Activated T-helper 2 cell treated with anti-CD3 and anti-CD28 coated beads, Interferon-gamma antibody, Interleukin-2, Interleukin-4, amounts not matched to agents 10 μg/mL and 5 μg/mL and 100 μg/mL, durations not matched to agents 14 hours and 24 hours and 36 hours (primary cell): ENCODE measurements at regions not wholly inside any gene's neighbourhood (a gene's known extent, or its start where the extent isn't known, plus 50 kb on each side); places are given as distances from the start of the nearest gene placed in this dataset.

ENCODE experiments used
- DNase-seq: peaks from one replicate; pipeline ENCODE4 v3.0.0; 2021; ENCODE audit warnings: low spot score
- H3K27ac Mint-ChIP-seq: one replicate; pipeline ENCODE4 v1.8.0; 2021; ENCODE audit warnings: mixed read lengths
- H3K27me3 Mint-ChIP-seq: one replicate; pipeline ENCODE4 v1.8.0; 2021; ENCODE audit warnings: low read depth, mixed read lengths
- H3K36me3 Mint-ChIP-seq: one replicate; pipeline ENCODE4 v1.8.0; 2021; ENCODE audit warnings: low read depth, mixed read lengths
- H3K4me1 Mint-ChIP-seq: one replicate; pipeline ENCODE4 v1.8.0; 2021; ENCODE audit warnings: low read depth, mixed read lengths
- H3K4me3 Mint-ChIP-seq: one replicate; pipeline ENCODE4 v1.8.0; 2021; ENCODE audit warnings: low read depth, mild to moderate bottlenecking, moderate library complexity, mixed read lengths
- H3K9me3 Mint-ChIP-seq: one replicate; pipeline ENCODE4 v1.8.0; 2021; ENCODE audit warnings: mixed read lengths
- intact Hi-C: fragments of 100-400 bp; cut with micrococcal nuclease; formaldehyde crosslinking; loops from one replicate; pipeline ENCODE4 v1.15.1; 2023

GRCh38 chr12:90899456-90900182 lies 55.4 kb downstream of the CCER1 start:
- no peak for DNase-seq
- Mint-ChIP-seq H3K9me3 (no peaks in the 10 kb centered on the region), H3K27me3 (no peaks in the 10 kb centered on the region), H3K27ac (no peak overlapping the region), H3K4me1 (no peaks in the 10 kb centered on the region), H3K4me3 (no peak overlapping the region), H3K36me3 (no peaks in the 10 kb centered on the region)
- intact Hi-C loops = no loop called here

DNA sequence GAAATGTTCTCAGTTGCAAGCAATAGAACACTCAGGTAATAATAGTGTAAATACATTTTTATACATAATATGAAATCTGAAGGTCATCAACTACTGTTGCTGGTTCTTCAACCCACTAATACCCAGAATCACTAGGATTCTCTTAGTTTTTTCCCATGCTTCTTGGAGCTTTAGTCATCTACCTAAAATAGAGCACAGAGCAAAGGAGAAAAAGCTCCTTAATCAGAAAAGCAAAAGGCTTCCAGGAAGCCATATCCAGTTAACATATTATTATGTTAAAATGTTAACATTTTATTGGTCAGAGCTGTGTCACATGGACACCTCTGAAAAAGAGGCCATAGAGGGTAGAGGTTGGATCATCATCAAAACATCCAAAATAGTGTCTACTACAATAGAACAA lies 57.0 kb downstream of the CCER1 start:
- intact Hi-C loops = no loop called here
- H3K27me3 Mint-ChIP-seq = no peaks in the 10 kb centered on the region
- H3K36me3 Mint-ChIP-seq = no peaks in the 10 kb centered on the region
- H3K9me3 Mint-ChIP-seq = no peaks in the 10 kb centered on the region
- H3K27ac Mint-ChIP-seq = no peak overlapping the region
- no peak for DNase-seq
- no peak overlapping the region for H3K4me3 Mint-ChIP-seq
- H3K4me1 Mint-ChIP-seq = no peaks in the 10 kb centered on the region

- Mint-ChIP-seq H3K4me1 (no peaks in the 10 kb centered on the region), H3K4me3 (no peak overlapping the region), H3K36me3 (no peaks in the 10 kb centered on the region), H3K9me3 (no peaks in the 10 kb centered on the region), H3K27ac (no peak overlapping the region), H3K27me3 (no peaks in the 10 kb centered on the region)
- intact Hi-C loops = no loop called here
- no peak for DNase-seq
Measured at GRCh38 chr12:90897316-90897715, 57.7 kb downstream of the CCER1 start.

GRCh38 chr12:90896821-90897220 lies 58.2 kb downstream of the CCER1 start:
- H3K4me1 Mint-ChIP-seq = no peaks in the 10 kb centered on the region
- H3K27me3 Mint-ChIP-seq = no peaks in the 10 kb centered on the region
- no peak overlapping the region for H3K4me3 Mint-ChIP-seq
- no peaks in the 10 kb centered on the region for H3K9me3 Mint-ChIP-seq
- intact Hi-C loops = no loop called here
- H3K36me3 Mint-ChIP-seq = no peaks in the 10 kb centered on the region
- no peak for DNase-seq
- no peak overlapping the region for H3K27ac Mint-ChIP-seq

DNA sequence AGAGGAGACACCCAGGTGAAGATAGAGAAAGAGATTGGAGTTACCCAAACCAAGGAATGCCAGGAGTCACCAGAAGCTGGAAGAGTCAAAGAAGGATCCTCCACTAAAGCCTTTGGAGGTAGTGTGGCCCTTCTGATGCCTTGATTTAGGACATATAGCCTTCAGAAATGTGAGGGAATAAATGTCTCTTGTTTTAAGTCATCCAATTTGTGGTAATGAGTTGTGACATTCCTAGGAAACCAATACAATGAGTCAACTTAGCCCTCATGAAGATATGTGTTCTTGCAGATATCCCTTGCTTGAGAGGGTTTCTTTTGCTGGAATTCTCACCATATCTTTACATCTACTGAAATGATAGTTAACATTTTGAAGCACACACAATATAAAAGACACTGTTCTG lies 58.8 kb downstream of the CCER1 start:
- intact Hi-C loops = no loop called here
- H3K27ac Mint-ChIP-seq = no peak overlapping the region

GRCh38 chr12:90888316-90888715 lies 66.7 kb downstream of the CCER1 start:
- Mint-ChIP-seq H3K4me1 (no peaks in the 10 kb centered on the region), H3K36me3 (no peaks in the 10 kb centered on the region), H3K27ac (no peak overlapping the region), H3K4me3 (no peak overlapping the region), H3K27me3 (no peaks in the 10 kb centered on the region), H3K9me3 (no peaks in the 10 kb centered on the region)
- DNase-seq = no peak
- intact Hi-C loops = no loop called here

More for the DNA sequence above, 58.8 kb downstream of the CCER1 start:
- Mint-ChIP-seq H3K9me3 (no peaks in the 10 kb centered on the region), H3K27me3 (no peaks in the 10 kb centered on the region), H3K36me3 (no peaks in the 10 kb centered on the region), H3K4me1 (no peaks in the 10 kb centered on the region), H3K4me3 (no peak overlapping the region)
- no peak for DNase-seq

DNA sequence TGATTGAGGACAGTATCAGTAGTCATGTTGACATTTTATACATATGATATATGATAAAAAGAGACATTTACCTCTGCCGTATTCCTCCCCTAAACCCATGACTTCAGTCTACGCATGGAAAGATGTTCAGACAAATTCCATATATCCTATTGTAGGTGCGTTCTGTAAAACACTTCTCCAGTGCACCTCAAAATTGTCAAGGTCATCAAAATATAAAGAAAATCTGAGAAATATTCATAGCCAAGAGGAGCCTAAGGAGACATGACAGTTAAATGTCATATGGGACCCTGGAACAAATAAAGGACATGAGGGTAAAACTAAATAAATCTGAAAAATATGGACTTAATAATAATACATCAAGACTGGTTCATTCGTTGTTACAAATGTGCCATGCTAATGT lies 71.5 kb downstream of the CCER1 start:
- H3K27me3 Mint-ChIP-seq = no peaks in the 10 kb centered on the region
- H3K4me3 Mint-ChIP-seq = no peak overlapping the region
- intact Hi-C loops = no loop called here
- no peaks in the 10 kb centered on the region for H3K9me3 Mint-ChIP-seq
- no peaks in the 10 kb centered on the region for H3K4me1 Mint-ChIP-seq
- H3K36me3 Mint-ChIP-seq = no peaks in the 10 kb centered on the region
- no peak overlapping the region for H3K27ac Mint-ChIP-seq
- no peak for DNase-seq

- H3K4me1 Mint-ChIP-seq = no peaks in the 10 kb centered on the region
- H3K36me3 Mint-ChIP-seq = no peaks in the 10 kb centered on the region
- H3K27ac Mint-ChIP-seq = no peak overlapping the region
- no peaks in the 10 kb centered on the region for H3K9me3 Mint-ChIP-seq
- H3K4me3 Mint-ChIP-seq = no peak overlapping the region
- intact Hi-C loops = no loop called here
- H3K27me3 Mint-ChIP-seq = no peaks in the 10 kb centered on the region
- DNase-seq = no peak
Measured at GRCh38 chr12:90871726-90872096, 83.3 kb downstream of the CCER1 start.

GRCh38 chr12:90870971-90871725 lies 83.8 kb downstream of the CCER1 start:
- intact Hi-C loops = no loop called here
- Mint-ChIP-seq H3K36me3 (no peaks in the 10 kb centered on the region), H3K4me1 (no peaks in the 10 kb centered on the region), H3K27ac (no peak overlapping the region), H3K27me3 (no peaks in the 10 kb centered on the region), H3K9me3 (no peaks in the 10 kb centered on the region), H3K4me3 (no peak overlapping the region)
- no peak for DNase-seq

DNA sequence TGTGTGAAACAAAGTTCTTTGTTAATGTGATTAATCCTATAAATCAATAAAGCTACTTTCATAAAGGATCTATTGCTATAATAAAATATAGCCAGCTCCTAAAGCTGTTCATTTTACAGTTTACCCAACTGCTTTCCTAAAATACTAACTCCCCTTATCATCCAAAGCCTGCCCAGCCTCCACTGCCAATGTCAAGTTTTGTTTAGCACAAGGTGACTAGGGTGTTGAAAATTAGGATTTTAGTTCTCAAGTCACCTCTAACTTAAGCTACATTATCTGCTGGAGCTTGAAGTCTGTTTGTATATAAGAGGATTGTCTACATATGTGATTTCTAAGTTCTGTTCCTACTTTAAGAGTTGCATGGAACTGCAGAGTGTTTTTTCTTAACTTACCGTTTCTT lies 86.3 kb downstream of the CCER1 start:
- no peaks in the 10 kb centered on the region for H3K4me1 Mint-ChIP-seq
- DNase-seq = no peak
- H3K27ac Mint-ChIP-seq = no peak overlapping the region
- H3K27me3 Mint-ChIP-seq = no peaks in the 10 kb centered on the region
- H3K36me3 Mint-ChIP-seq = no peaks in the 10 kb centered on the region
- H3K4me3 Mint-ChIP-seq = no peak overlapping the region
- intact Hi-C loops = no loop called here
- H3K9me3 Mint-ChIP-seq = no peaks in the 10 kb centered on the region

- Mint-ChIP-seq H3K36me3 (no peaks in the 10 kb centered on the region), H3K9me3 (no peaks in the 10 kb centered on the region), H3K4me3 (no peak overlapping the region), H3K4me1 (no peaks in the 10 kb centered on the region), H3K27me3 (no peaks in the 10 kb centered on the region), H3K27ac (no peak overlapping the region)
- intact Hi-C loops = loop anchor here (10.0 kb wide), 1 partner anchor 1315 kb away; no protein-coding TSS in a partner anchor
- no peak for DNase-seq
Measured at GRCh38 chr12:90859591-90859990, 95.4 kb downstream of the CCER1 start.

DNA sequence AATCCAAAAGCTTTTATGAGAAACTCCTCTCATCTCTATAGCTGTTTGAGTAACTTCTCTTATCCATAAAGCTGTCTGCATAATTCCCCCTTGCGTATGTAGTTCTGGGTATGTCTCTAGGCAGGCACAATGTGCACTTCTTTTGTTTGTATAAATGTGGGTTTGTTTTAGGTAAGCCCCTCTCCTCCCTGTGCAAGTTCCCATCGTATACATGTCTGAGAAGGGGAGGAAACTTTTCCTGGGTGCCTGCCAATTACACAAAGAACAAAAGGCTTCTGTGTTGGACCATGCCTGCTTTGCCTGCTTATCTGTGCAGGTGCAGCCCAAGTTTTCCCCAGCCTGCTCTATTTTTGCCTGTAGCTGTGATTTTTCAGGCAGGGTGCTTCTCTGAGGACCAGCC lies 96.7 kb downstream of the CCER1 start:
- intact Hi-C loops = loop anchor here (10.0 kb wide), 1 partner anchor 1313 kb away; no protein-coding TSS in a partner anchor
- no peak overlapping the region for H3K27ac Mint-ChIP-seq
- no peak overlapping the region for H3K4me3 Mint-ChIP-seq
- H3K36me3 Mint-ChIP-seq = no peaks in the 10 kb centered on the region
- H3K9me3 Mint-ChIP-seq = no peaks in the 10 kb centered on the region
- DNase-seq = no peak
- H3K27me3 Mint-ChIP-seq = no peaks in the 10 kb centered on the region
- H3K4me1 Mint-ChIP-seq = no peaks in the 10 kb centered on the region

DNA sequence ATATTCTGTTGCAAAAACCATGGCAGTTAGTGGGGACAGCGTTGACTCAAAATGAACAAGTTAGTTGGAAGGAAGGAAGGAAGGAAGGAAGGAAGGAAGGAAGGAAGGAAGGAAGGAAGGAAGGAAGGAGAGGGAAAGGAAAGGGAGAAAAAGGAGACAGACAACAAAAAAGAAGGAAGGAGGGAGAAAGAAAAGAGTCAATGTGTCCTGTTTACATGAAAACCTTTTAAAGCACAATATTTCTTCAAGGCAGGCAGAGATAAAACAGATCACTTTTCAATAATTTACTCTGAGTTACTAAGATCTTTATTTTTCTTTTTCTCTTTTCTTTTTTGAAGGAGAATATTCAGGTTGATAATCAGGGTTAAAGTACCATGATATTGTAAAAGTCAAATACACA lies 99.4 kb downstream of the CCER1 start:
- no peak overlapping the region for H3K27ac Mint-ChIP-seq
- no peaks in the 10 kb centered on the region for H3K36me3 Mint-ChIP-seq
- no peaks in the 10 kb centered on the region for H3K9me3 Mint-ChIP-seq
- DNase-seq = no peak
- H3K4me3 Mint-ChIP-seq = no peak overlapping the region
- H3K27me3 Mint-ChIP-seq = no peaks in the 10 kb centered on the region
- intact Hi-C loops = loop anchor here (10.0 kb wide), 1 partner anchor 1311 kb away; no protein-coding TSS in a partner anchor
- no peaks in the 10 kb centered on the region for H3K4me1 Mint-ChIP-seq
